HEK293T (cell line): ENCODE measurements at regions not wholly inside any gene's neighbourhood (a gene's known extent, or its start where the extent isn't known, plus 50 kb on each side); places are given as distances from the start of the nearest gene placed in this dataset.

Source experiments
- CTCF ChIA-PET: fragments of 350-600 bp; formaldehyde crosslinking; extraction: SDS; loops from one replicate; lab custom pipeline; 2021; ENCODE audit warnings: antibody characterized with exemption, inconsistent platforms; lab: Yijun Ruan, JAX
- POLR2A ChIA-PET: fragments of 350-600 bp; formaldehyde crosslinking; extraction: SDS; loops from one replicate; lab custom pipeline; 2020; ENCODE audit warnings: antibody characterized with exemption, inconsistent platforms; lab: Yijun Ruan, JAX
- DNase-seq: peaks from one replicate; pipeline ENCODE4 v3.0.0; 2012; ENCODE audit warnings: mixed read lengths; ENCODE audit errors: extremely low spot score
- ARNT ChIP-seq: fragments of 450-650 bp; IDR thresholded peaks from 2 replicates; pipeline ENCODE4 v1.6.1; 2017; ENCODE audit warnings: mild to moderate bottlenecking
- BHLHE40 ChIP-seq: fragments of 450-650 bp; IDR thresholded peaks from 2 replicates; pipeline ENCODE4 v1.6.1; 2016; ENCODE audit warnings: mild to moderate bottlenecking, moderate library complexity, borderline replicate concordance
- CTBP1 ChIP-seq: fragments of 450-650 bp; IDR thresholded peaks from 2 replicates; pipeline ENCODE4 v1.6.1; 2016; ENCODE audit warnings: borderline replicate concordance
- ELF4 ChIP-seq: fragments of 450-650 bp; IDR thresholded peaks from 2 replicates; pipeline ENCODE4 v1.6.1; 2017; ENCODE audit warnings: antibody characterized with exemption
- FOXA1 ChIP-seq: fragments of 450-650 bp; IDR thresholded peaks from 2 replicates; pipeline ENCODE4 v1.6.1; 2016; ENCODE audit warnings: mild to moderate bottlenecking
- FOXK2 ChIP-seq: fragments of 450-650 bp; IDR thresholded peaks from 2 replicates; pipeline ENCODE4 v1.6.1; 2016; ENCODE audit warnings: mild to moderate bottlenecking
- FOXM1 ChIP-seq: fragments of 450-650 bp; IDR thresholded peaks from 2 replicates; pipeline ENCODE4 v1.6.1; 2017; ENCODE audit warnings: mild to moderate bottlenecking, borderline replicate concordance
- HDGF ChIP-seq: fragments of 450-650 bp; IDR thresholded peaks from 2 replicates; pipeline ENCODE4 v1.6.1; 2017; ENCODE audit warnings: antibody characterized with exemption, borderline replicate concordance
- LEF1 ChIP-seq: fragments of 450-650 bp; IDR thresholded peaks from 2 replicates; pipeline ENCODE4 v1.6.1; 2017; ENCODE audit warnings: mild to moderate bottlenecking, borderline replicate concordance
- NFRKB ChIP-seq: fragments of 450-650 bp; IDR thresholded peaks from 2 replicates; pipeline ENCODE4 v1.6.1; 2016; ENCODE audit warnings: mild to moderate bottlenecking, moderate library complexity
- PKNOX1 ChIP-seq: fragments of 450-650 bp; IDR thresholded peaks from 2 replicates; pipeline ENCODE4 v1.6.1; 2016
- SP1 ChIP-seq: fragments of 450-650 bp; IDR thresholded peaks from 2 replicates; pipeline ENCODE4 v1.6.1; 2017
- SUZ12 ChIP-seq: fragments of 450-650 bp; IDR thresholded peaks from 2 replicates; pipeline ENCODE4 v1.6.1; 2016; ENCODE audit warnings: mild to moderate bottlenecking
- TARDBP ChIP-seq: fragments of 450-650 bp; IDR thresholded peaks from 2 replicates; pipeline ENCODE4 v1.6.1; 2016
- ZNF384 ChIP-seq: fragments of 450-650 bp; IDR thresholded peaks from 2 replicates; pipeline ENCODE4 v1.6.1; 2016

- ChIA-PET POLR2A (no interaction called here), CTCF (interaction anchor here (0.6 kb wide), 1 partner anchor 92 kb away, joined by 4 read pairs; no protein-coding TSS in a partner anchor)
- DNase-seq: no peak
- TF ChIP-seq NFRKB: no peak
Observed at GRCh38 chr2:201977651-201978050, 56.0 kb upstream of the FZD7 start.

DNA sequence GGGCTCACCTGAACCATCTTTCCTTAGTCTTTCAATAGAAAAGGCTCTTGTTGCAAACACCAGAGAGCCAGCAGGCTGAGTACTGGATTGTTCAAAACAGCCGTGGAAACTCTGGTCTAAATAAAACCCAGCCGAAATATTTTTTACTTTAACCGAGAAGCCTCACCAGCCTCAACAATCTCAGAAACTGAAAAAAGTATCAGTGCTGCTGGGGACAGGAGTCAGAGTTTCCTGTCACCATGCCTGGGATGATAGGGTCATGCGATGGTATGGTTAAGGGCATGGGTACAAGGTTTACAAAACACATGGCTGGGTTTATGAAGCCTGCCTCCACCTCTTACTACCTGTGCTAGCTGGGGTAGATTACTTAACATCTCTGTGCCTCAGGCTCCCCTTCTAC is 55.3 kb upstream of the FZD7 start:
- no peak for DNase-seq
- ChIA-PET CTCF (interaction anchor here (0.6 kb wide), 1 partner anchor 62 kb away, joined by 4 read pairs; no protein-coding TSS in a partner anchor), POLR2A (no interaction called here)
- TF ChIP-seq FOXK2 (no peak), PKNOX1 (no peak)

- CTCF ChIA-PET: no interaction called here
- TF ChIP-seq ELF4 (no peak), BHLHE40 (no peak), ZNF384 (no peak), FOXK2 (no peak), SUZ12 (no peak), TARDBP (no peak), CTBP1 (no peak), NFRKB (no peak), ARNT (no peak), HDGF (no peak)
- POLR2A ChIA-PET: no interaction called here
Observed at GRCh38 chr2:201978986-201979385, 54.7 kb upstream of the FZD7 start.

GRCh38 chr2:201980389-201980821 is 53.2 kb upstream of the FZD7 start:
- ChIA-PET CTCF (no interaction called here), POLR2A (no interaction called here)
- no peak for DNase-seq
- TF ChIP-seq LEF1 (no peak), ARNT (no peak), FOXA1 (no peak), NFRKB (no peak), SP1 (no peak), FOXK2 (no peak)

More at GRCh38 chr2:201978986-201979385, 54.7 kb upstream of the FZD7 start:
- DNase-seq: no peak

GRCh38 chr2:201980946-201981345 is 52.7 kb upstream of the FZD7 start:
- no peak for DNase-seq
- ChIA-PET POLR2A (no interaction called here), CTCF (no interaction called here)
- TF ChIP-seq SP1 (no peak), TARDBP (no peak)

DNA sequence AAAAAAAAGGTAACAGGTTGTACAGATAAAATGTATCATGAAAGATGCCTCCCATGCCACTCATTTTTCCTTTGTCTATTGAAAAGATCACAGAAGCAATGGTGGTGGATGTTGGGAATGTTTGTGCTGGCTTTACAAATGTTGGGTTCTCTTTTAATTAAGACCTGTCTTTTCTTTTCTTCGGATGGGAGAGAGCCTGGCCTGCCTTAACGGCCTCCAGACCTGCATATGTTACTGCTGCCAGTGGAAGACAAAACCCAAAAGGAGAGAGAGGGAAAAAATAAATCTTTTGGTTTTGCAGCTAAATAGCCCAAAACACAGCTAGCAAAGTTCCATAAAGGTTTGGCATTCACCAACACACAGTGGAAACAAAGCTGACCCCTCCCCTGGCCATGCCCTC is 50.5 kb upstream of the FZD7 start:
- TF ChIP-seq FOXM1: no peak
- TF ChIP-seq NFRKB: no peak
- TF ChIP-seq ELF4: no peak
- TF ChIP-seq SUZ12: no peak
- no peak for TF ChIP-seq SP1
- POLR2A ChIA-PET: no interaction called here
- CTCF ChIA-PET: no interaction called here
- no peak for DNase-seq

- TF ChIP-seq ARNT: no peak
- ChIA-PET CTCF (no interaction called here), POLR2A (no interaction called here)
Observed at GRCh38 chr2:201983800-201984199, 49.9 kb upstream of the FZD7 start.

More at GRCh38 chr2:201983800-201984199, 49.9 kb upstream of the FZD7 start:
- no peak for DNase-seq
